ENCODE measurements at regions not wholly inside any gene's neighbourhood (a gene's known extent, or its start where the extent isn't known, plus 50 kb on each side); places are given as distances from the start of the nearest gene placed in this dataset.
A peak's percentile ranks its signal among the peaks of the same experiment; 100 is the strongest.

DNA sequence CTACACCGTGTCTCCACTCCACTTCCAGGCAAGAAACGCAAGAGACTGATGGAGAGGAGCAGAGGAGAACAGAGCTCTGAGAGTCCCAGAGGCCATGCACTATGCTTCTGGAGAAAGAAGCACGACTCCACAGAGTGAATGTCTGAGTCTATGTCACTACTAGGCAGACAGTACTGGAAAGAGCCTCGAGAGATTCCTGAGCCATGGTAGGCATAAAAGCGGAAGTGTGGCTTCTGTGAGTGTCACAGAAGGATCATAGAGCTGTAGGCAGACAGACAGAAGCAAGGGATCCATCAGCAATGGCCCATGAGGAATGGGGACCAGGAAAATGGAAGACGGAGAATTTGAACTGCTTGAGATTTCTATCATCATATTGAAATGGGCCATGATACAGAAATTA, 542.6 kb downstream of the ZEB2 start:
- intact Hi-C loops (cut with DNase I): no loop called here
- no peak for DNase-seq

- intact Hi-C loops (cut with DNase I): no loop called here
- no peak for DNase-seq
These were observed 544.7 kb downstream of the ZEB2 start for GRCh38 chr2:143975216-143975615.

DNA sequence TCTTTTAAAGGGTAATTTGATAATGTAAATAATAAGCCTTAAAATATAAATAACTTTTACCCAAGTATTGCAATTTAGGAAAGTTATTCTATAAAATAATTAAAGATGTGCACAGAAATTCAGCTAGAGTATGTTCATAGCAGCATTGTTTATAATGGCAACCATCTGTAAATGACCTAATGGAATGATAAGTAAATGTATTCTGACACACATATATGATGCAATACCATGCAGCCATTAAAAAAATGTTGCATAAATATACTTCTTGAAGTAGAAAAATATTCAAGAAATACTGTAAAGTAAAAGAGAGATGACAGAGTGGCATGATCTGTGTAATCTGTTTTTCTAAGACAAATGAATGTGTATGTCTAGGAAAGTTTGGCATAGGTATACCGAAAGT, 545.7 kb downstream of the ZEB2 start:
- intact Hi-C loops (cut with DNase I): no loop called here
- DNase-seq: no peak

DNA sequence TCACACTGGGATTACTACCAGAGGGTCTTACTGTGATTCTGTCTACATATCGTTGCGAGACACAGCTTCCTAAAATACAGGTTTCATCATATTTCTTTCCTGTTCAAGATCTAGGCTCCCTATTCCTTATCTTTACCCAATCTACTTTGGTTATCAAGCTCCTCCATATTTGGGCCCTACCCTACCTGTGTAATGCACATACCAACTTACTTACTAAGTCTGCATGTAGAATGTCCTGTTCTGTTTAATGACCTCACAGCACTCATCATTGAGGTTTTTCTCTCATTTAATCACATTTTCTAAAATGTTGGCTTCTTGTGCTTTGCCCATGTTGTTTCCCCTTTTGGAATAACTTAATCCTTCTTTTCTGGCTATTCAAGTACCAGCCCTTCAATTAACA, 551.1 kb downstream of the ZEB2 start:
- DNase-seq: no peak
- intact Hi-C loops (cut with DNase I): no loop called here

DNA sequence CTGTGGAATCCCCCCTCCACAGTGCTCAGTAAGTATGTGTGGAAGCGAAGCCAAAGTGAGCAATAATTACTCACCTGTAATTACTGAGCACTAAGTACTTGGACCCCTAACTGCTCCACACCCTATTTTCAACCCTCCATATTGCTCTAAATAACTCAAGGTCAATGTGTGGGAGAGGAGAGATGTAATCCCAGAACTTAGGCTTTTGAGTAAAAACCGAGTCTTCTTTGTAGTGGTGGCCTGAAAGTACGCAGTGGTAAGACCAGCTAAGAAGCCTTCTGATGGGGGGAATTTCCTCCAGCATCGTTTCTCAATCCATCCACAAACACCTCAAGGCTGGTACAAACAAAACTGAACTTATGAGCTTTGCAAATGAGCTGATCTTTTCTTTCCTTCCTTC, 551.6 kb downstream of the ZEB2 start:
- DNase-seq: no peak
- intact Hi-C loops (cut with DNase I): no loop called here

- DNase-seq: no peak
- intact Hi-C loops (cut with DNase I): no loop called here
These were observed 554.3 kb downstream of the ZEB2 start for GRCh38 chr2:143965493-143966164.

- intact Hi-C loops (cut with DNase I): no loop called here
- DNase-seq: no peak
These were observed 555.0 kb downstream of the ZEB2 start for GRCh38 chr2:143964891-143965290.

- intact Hi-C loops (cut with DNase I): no loop called here
- DNase-seq: no peak
These were observed 559.7 kb downstream of the ZEB2 start for GRCh38 chr2:143960177-143960576.

DNA sequence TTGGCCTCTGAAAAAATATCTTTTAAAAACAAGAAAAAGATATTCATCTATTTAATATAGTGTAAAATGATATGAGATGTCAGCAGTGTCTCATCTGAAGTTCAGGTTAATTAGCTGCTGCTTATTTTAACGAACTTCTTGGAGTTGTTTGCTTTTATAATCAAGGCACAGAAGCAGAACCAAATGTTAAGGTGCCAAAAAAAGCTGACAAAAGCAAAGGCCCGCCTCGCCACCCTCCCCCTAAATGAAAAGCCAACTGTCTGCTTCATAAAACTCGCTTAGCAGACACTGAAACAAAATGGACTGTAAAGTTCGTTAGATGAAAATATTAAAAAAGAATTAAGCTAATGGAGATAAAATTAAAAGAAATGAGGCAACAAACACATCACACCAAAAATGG, 562.6 kb downstream of the ZEB2 start:
- intact Hi-C loops (cut with DNase I): no loop called here

DNA sequence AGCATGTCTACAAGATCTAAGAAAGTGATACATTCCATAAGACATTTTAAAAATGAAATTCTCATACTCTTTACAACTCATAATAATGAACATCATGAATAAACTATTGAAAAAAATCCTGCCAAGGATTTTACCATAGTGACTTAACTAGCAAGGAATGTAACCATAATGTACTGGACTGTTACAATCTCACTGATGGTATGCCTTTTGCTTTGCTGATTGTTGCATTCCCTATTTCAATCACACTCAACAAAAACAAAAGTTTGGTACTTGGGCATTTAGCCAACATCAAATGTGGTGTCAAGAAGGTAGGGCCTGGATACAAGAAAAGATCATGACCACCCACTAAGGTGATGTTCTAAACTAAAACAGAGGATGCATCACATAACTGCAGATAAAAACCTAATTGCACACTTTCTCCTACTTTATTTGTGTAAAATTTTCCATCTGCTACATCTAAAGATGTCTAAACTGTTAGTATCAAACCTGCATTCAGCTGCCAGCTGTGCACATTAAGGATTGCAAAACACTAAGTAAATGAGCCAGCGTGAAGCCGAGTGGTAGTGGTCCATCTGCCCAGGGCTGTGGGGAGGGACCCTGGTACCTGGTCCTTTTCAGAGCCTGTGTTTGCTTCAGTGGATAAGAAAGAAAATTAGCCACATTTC, 564.4 kb downstream of the ZEB2 start:
- DNase-seq: no peak
- intact Hi-C loops (cut with DNase I): no loop called here

More for the DNA sequence above, 562.6 kb downstream of the ZEB2 start:
- no peak for DNase-seq

- no peak for DNase-seq
- intact Hi-C loops (cut with DNase I): no loop called here
These were observed 565.1 kb downstream of the ZEB2 start for GRCh38 chr2:143954844-143955243.

GRCh38 chr2:143954186-143954585, 565.7 kb downstream of the ZEB2 start:
- intact Hi-C loops (cut with DNase I): no loop called here
- DNase-seq: no peak

DNA sequence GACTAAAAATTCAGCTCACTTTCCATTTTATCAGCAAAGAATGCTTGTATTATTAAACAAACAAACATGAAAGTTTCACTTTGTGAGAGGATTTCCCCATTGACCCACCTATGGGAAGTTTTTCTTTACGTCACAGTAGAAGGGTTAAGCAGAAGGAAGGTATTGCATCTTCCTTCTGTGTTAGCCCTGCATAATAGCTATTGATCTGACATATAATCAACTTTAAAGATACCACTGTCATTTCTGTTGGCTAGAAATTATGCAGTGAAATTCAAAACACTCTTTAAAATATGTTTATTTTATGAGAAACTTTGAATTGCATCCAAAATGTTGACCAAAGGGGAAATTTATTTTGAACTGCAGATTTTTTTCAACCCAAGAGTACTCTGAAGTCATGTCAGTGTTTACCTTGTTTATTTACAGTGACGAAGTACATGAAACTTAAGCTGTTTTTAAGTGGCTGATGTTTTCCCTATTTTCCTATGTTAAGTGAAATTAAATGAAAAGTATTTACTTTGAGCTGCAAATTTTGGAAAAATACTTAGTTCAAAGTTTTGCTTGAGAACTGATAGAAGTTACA, 566.4 kb downstream of the ZEB2 start:
- intact Hi-C loops (cut with DNase I): no loop called here
- DNase-seq: no peak

DNA sequence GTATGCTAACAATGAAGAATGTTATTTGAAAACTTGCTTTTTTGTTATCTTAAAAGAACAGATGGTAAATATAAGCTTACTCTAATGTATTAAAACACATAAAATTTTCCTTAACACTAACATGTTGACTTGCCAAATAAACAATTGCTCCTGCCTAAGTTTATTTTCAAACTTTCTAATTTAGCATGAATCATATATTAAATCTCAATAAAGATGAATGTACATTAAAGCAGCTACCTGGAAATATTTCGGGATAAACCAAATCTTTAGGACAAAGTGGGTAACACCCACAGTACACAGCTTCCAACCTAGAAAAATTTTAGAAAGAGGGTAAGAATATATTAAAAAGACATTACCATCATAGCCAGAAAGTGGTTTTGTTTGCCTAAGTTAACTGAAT, 567.4 kb downstream of the ZEB2 start:
- intact Hi-C loops (cut with DNase I): no loop called here
- no peak for DNase-seq

DNA sequence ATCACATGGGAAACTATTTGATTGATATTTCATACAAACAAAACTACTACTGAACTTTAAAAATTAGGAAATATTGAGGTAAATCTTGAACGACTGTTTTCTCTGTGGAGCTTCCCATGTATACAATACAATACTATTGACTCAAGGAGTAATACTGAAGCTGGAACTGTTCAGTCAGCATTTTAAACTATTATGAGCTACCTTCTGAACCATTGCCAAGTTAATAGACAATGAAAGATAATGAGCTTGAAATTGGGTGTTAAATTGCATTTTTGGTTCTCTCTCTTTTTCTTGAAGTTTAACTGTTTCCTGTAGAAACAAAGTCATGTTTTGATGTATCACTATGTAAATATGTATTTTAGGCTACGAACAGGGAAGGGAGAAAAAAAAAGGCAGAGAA, 569.2 kb downstream of the ZEB2 start:
- DNase-seq: no peak
- intact Hi-C loops (cut with DNase I): no loop called here

GRCh38 chr2:143949121-143949848, 570.6 kb downstream of the ZEB2 start:
- DNase-seq: no peak
- intact Hi-C loops (cut with DNase I): no loop called here

DNA sequence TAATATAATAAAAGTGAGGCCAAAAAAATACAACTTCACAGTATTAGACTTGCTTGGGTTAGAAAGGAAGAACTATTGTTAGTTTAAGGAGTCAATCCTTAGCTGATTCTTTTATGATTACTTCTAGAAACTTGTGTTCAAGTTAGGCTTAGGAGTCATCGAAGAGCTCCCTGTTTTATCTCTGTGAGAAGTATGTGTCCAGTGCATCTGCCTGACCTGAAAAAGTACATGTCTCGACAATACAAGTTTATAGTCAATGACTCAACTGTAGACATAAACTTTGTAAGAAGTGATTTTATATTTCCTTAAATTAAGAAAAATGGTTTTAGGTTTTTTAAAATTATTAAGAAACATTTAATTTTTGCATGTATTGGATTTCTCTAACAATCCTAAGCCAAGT, 571.2 kb downstream of the ZEB2 start:
- DNase-seq: no peak
- intact Hi-C loops (cut with DNase I): no loop called here

DNA sequence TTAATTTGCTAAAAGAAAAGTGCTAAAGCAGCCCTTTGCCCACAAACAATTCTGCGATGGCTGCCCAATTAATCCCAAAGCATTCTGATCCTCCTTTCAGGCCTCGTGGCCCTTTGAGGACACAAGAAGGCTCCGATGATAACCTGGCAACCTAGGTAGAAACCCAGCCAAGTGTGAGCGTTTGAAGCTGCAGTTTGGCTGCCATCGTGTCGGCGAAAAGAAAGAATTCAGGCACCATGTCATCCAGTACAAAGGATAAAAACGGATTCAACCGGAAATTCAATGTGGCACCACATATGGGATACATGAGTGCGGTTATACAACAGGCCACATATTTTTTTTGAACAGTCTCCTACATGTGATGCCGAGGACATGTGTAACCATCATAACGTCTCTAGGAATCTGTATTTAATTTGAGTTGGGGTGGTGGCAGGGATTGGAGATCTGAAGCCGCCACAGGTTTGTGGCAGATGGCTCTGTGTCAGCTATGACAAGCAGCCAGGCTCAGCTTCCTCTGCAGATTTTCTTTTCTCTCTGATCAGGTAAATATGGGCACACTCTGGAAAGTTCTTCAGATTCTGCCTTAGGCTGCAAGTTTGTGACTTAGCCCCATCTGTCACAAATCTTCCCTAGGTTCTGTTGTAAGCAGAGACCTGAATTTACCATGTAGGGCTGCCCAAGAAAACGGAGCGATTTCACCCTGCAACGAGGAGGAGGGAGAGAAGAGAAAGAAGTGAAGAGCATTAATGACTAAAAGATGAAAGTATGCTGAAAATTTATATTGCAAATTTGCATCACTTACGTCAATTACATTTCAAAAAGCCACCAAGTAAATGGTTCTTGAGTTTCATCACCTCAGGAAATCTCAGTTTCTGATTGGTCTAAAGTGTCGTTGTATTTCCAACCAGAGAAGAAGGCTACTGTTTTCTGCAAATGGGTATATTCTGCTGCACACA, 573.2 kb downstream of the ZEB2 start:
- DNase-seq: peak in 2 of 10 donors; percentile 14 to 80
- intact Hi-C loops (cut with DNase I): no loop called here

GRCh38 chr2:143942486-143942885, 577.4 kb downstream of the ZEB2 start:
- intact Hi-C loops (cut with DNase I): no loop called here
- no peak for DNase-seq

DNA sequence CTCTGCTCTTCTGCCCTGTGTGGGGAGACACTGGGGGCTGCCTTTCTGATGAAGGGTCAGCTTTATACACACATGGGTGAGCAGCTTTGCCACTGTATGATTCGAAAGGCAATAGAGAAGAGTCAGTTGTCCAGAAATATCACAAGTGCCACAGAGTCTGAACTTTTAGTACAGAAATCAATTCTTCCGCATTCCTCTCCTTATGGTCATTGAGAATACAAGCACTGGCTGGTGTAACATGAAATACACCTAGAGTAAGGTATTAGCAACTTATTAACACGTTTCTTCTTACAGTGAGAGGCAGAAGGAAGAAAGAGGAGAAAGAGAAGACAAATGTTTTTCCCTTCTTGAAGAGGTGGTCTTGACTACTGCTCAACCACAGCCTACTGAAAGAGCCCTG, 579.2 kb downstream of the ZEB2 start:
- intact Hi-C loops (cut with DNase I): no loop called here

More for the DNA sequence above, 579.2 kb downstream of the ZEB2 start:
- no peak for DNase-seq

Data from posterior cingulate gyrus (tissue), 11 donors.